Stimulated activated effector memory CD8-positive, alpha-beta T cell treated with anti-CD3 and anti-CD28 coated beads, Interleukin-12 subunit alpha, Interleukin-12 subunit beta, amount 100 ng/mL, for 72 hours (primary cell): ENCODE measurements at regions not wholly inside any gene's neighbourhood (a gene's known extent, or its start where the extent isn't known, plus 50 kb on each side); places are given as distances from the start of the nearest gene placed in this dataset.
A peak's percentile ranks its signal among the peaks of the same experiment; 100 is the strongest.
"Not testable (repeated sequence)": the region's sequence is repeated elsewhere in the genome, so short reads cannot be mapped to it uniquely, and the experiment has no call there.

Experiments used
- ATAC-seq: fragments of 150-1000 bp; cut with Tn5 transposase; 2 replicates; pipeline ENCODE4 v1.10.0; 2021
- DNase-seq, 2 donors: peaks; one replicate each; pipeline ENCODE4 v3.0.0; 2021 to 2022; ENCODE audit warnings: low spot score in 2 of 2
- H3K27ac Mint-ChIP-seq: one replicate; pipeline ENCODE4 v1.8.0; 2022; ENCODE audit warnings: mild to moderate bottlenecking, mixed read lengths
- H3K36me3 Mint-ChIP-seq: one replicate; pipeline ENCODE4 v1.8.0; 2022; ENCODE audit warnings: mild to moderate bottlenecking, mixed read lengths
- H3K4me1 Mint-ChIP-seq: one replicate; pipeline ENCODE4 v1.8.0; 2022; ENCODE audit warnings: mixed read lengths
- H3K4me3 Mint-ChIP-seq: one replicate; pipeline ENCODE4 v1.8.0; 2022; ENCODE audit warnings: mild to moderate bottlenecking, mixed read lengths
- H3K9me3 Mint-ChIP-seq: one replicate; pipeline ENCODE4 v1.8.0; 2022; ENCODE audit warnings: mixed read lengths

DNA sequence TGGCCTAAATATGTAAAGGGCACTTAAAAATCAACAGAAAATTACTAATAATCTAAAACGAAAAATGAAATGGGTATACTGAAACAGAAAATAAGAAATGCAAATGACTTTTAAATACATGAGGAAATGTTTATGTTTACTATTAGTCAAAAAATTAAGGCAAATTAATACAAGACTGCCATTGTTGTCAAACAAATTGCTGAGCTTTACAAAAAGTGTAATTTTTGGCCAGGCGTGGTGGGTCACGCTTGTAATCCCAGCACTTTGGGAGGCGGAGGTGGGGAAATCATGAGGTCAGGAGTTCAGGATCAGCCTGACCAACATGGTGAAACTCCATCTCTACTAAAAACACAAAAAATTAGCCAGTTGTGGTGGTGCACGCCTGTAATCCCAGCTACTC lies 343.9 kb upstream of the SGO1 start:
- H3K36me3 Mint-ChIP-seq: no peaks in the 10 kb centered on the region
- ATAC-seq (no peak), DNase-seq (no peak)
- H3K4me3 Mint-ChIP-seq: no peak overlapping the region
- no peak overlapping the region for H3K27ac Mint-ChIP-seq
- H3K9me3 Mint-ChIP-seq: peaks cover 14% of the 10 kb centered on the region
- H3K4me1 Mint-ChIP-seq: no peaks in the 10 kb centered on the region

DNA sequence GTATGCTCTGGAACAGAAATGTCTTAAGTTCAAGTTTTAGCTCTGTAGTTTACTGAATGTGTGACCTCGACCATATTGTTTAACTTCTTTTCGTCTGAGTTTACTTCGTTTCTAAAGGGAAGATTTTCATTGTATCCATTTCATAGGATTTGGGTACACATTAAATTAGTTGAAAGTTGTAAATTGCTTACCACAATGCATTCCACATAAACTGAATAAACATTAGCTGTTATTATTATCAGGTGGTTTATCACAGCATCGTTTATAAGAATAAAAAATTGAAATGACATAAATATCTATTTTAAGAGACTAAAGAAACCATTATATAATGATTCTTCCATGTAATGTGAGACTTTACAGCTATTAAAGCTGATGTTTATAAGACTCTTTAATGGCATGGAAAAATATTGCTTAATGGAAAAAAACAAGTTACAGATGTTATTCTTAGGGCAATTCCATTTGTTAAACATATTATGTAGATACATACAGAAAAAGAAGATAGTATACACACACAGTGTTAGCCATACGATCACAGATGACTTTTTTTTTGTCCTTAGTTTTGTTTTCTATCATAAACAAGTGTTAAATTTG lies 342.3 kb upstream of the SGO1 start:
- H3K27ac Mint-ChIP-seq: no peak overlapping the region
- DNase-seq (no peak), ATAC-seq (no peak)
- H3K4me1 Mint-ChIP-seq: no peaks in the 10 kb centered on the region
- peaks cover 9% of the 10 kb centered on the region for H3K9me3 Mint-ChIP-seq
- H3K4me3 Mint-ChIP-seq: no peak overlapping the region
- H3K36me3 Mint-ChIP-seq: no peaks in the 10 kb centered on the region

DNA sequence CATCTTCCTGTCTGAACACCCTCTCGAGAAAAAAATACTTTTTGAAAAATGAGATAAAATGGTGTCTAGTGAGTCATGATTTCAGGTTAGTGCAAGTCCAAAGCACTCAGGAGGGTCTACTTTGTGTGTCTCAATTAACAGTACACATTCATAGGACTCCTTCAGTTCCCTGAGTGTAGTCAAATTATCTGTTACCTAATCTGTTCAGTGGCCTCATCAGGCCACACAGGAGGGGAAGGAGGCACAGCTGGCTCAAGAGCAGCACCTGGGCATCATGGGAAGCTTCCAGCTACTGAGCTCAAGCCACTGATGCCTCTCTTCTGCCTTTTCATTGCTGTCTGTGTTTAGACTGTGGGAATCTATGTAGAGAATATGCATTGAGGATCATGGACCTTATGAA lies 341.4 kb upstream of the SGO1 start:
- Mint-ChIP-seq H3K4me1 (no peaks in the 10 kb centered on the region), H3K27ac (no peak overlapping the region), H3K9me3 (peaks cover 9% of the 10 kb centered on the region), H3K4me3 (no peak overlapping the region), H3K36me3 (no peaks in the 10 kb centered on the region)
- no peak for ATAC-seq
- no peak for DNase-seq

DNA sequence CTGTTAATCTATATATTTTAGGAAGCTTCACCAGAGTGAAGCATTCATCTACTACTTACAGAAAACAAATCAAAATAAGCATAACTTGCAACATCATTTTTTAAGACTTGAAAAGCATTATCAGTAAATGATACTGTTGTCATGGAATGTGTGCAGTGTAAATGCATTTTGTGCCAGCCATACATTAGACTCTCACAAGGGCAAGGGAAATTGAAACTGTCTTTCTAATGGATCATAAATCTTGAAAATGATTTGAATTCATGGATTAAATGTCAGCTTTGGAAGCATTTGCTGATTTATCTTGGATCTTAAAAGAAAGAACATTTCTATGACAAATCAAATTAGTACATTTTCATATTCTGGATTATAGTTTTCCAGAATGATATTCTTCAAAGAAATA lies 338.3 kb upstream of the SGO1 start:
- H3K4me1 Mint-ChIP-seq: no peaks in the 10 kb centered on the region
- DNase-seq (no peak), ATAC-seq (no peak)
- no peak overlapping the region for H3K4me3 Mint-ChIP-seq
- no peaks in the 10 kb centered on the region for H3K36me3 Mint-ChIP-seq
- no peak overlapping the region for H3K27ac Mint-ChIP-seq
- peaks cover 5% of the 10 kb centered on the region for H3K9me3 Mint-ChIP-seq

DNA sequence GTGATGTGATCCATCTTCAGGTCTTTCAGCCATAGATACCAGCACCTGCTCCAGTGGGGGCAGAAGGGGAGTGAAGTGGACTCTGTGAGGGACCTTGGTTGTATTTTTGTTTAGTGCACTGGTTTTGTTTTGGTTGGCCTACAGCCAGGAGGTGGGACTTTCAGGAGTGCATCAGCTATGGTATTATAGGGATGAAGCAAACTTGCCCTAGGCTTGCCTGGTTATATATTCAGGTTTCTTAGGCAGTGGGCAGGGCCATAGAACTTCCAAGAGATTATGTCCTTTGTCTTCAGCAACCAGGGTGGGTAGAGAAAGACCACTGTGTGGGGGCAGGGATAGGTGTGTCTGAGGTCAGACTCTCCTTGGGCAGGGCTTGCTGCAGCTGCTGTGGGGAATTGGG lies 337.3 kb upstream of the SGO1 start:
- H3K4me3 Mint-ChIP-seq: no peak overlapping the region
- DNase-seq: no peak
- no peaks in the 10 kb centered on the region for H3K4me1 Mint-ChIP-seq
- no peak for ATAC-seq
- H3K36me3 Mint-ChIP-seq: no peaks in the 10 kb centered on the region
- H3K27ac Mint-ChIP-seq: no peak overlapping the region
- peaks cover 5% of the 10 kb centered on the region for H3K9me3 Mint-ChIP-seq

DNA sequence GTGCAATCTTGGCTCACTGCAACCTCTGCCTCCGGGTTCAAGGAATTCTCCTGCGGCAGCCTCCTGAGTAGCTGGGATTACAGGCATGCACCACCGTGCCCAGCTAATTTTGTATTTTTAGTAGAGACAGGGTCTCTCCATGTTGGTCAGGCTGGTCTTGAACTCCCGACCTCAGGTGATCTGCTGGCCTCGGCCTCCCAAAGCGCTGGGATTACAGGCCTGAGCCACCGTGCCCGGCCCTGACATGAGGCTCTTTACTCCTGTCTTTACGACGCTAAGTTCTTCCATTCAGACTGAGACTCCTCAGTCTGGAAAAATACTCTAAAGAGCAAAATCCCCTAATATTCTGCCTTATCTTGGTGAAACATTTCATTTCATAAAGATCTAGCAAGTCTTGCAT lies 331.3 kb upstream of the SGO1 start:
- H3K27ac Mint-ChIP-seq, H3K4me3 Mint-ChIP-seq, H3K4me1 Mint-ChIP-seq, H3K36me3 Mint-ChIP-seq, DNase-seq, ATAC-seq, H3K9me3 Mint-ChIP-seq: not testable (repeated sequence)

DNA sequence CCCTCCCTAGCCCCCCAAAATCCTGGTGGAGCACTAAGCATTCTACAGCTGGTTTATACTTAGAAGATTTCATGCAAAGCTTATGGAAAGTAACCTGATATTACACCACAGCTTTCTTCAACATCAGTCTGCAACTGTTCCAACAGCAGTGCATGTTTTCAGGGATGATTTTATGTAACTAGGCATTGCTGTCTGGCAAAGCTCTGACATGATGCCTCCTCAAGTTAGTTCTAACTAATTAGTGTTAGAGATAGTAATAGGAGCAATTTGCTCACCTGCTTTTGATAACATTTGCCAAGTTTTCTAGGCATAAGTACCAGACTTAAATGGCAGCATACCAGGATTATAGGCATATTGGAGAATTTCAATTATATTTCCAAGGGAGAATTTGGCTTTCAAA lies 330.3 kb upstream of the SGO1 start:
- Mint-ChIP-seq H3K4me1 (no peaks in the 10 kb centered on the region), H3K4me3 (no peak overlapping the region), H3K27ac (no peak overlapping the region), H3K9me3 (peaks cover 13% of the 10 kb centered on the region), H3K36me3 (no peaks in the 10 kb centered on the region)
- ATAC-seq (no peak), DNase-seq (no peak)

DNA sequence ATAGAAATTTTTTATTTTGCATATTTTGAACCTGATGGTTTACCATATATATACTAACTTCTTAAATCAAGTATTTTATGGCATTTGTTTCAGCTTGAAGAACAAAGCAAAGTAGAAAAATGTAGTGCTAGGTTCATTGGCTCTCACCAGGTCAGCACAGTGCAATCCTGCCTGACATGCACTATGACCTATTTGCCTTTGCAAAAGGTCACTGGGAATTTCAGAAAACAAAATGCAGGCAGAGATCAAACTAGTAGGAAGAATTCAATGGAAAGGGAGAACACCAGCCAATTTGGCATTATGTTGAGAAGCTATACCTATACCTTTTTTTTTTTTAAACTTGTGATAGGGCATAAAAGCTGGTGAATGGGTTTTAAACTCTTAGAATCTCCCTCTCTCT lies 329.8 kb upstream of the SGO1 start:
- no peaks in the 10 kb centered on the region for H3K4me1 Mint-ChIP-seq
- H3K9me3 Mint-ChIP-seq: peaks cover 13% of the 10 kb centered on the region
- H3K36me3 Mint-ChIP-seq: no peaks in the 10 kb centered on the region
- no peak overlapping the region for H3K4me3 Mint-ChIP-seq
- no peak for ATAC-seq
- no peak for DNase-seq
- no peak overlapping the region for H3K27ac Mint-ChIP-seq

DNA sequence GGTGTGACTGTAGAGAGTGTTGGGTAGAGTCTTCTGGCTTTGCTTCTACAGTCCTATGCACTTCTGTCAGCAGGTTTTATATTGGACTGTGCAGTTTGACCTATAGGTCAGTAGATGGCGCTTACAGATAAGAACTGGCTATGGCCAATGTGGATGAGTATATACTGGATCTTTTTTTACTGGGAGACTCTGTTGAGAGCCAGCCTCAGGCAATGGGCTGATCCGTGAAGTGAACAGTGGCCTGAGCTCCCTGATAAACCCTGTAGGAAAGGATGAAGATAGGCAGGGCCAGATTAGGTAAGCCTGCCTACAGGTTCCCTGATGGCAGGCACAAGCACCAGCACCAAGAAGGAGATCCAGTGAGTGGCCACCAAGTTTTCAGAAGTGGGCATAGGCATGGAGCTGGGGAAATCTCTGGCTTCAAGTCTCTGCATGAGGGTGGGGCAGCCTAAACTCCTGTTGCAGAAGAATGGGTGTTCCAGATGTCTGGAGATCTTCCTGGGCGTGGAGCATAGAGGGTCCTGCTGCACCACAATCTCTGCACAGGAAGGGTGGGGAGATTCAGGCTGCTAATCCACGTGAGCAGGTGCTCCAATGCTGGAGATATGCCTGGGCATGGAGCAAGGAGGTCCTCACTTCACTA lies 326.0 kb upstream of the SGO1 start:
- Mint-ChIP-seq H3K9me3 (peaks cover 10% of the 10 kb centered on the region), H3K36me3 (no peaks in the 10 kb centered on the region), H3K4me1 (no peaks in the 10 kb centered on the region), H3K27ac (no peak overlapping the region), H3K4me3 (no peak overlapping the region)
- ATAC-seq: peak; percentile 26
- DNase-seq: no peak

DNA sequence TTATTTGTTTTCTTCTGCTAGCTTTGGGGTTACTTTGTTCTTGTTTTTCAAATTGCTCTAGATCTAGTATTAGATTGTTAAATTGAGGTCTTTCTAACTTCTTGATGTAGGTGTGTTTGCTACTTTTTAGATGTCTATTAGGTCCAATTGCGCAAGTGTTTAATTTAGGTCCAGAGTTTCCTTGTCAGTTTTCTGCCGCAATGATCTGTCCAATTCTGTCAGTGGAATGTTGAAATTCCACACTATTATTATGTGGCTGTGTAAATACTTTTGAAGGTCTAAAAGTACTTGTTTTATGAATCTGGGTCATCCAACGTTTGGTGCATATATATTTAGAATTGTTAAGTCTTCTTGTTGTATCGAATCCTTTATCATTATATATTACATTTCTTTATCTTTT lies 324.4 kb upstream of the SGO1 start:
- H3K36me3 Mint-ChIP-seq: no peaks in the 10 kb centered on the region
- no peak overlapping the region for H3K4me3 Mint-ChIP-seq
- ATAC-seq (no peak), DNase-seq (no peak)
- no peak overlapping the region for H3K27ac Mint-ChIP-seq
- H3K4me1 Mint-ChIP-seq: no peaks in the 10 kb centered on the region
- peaks cover 22% of the 10 kb centered on the region for H3K9me3 Mint-ChIP-seq

DNA sequence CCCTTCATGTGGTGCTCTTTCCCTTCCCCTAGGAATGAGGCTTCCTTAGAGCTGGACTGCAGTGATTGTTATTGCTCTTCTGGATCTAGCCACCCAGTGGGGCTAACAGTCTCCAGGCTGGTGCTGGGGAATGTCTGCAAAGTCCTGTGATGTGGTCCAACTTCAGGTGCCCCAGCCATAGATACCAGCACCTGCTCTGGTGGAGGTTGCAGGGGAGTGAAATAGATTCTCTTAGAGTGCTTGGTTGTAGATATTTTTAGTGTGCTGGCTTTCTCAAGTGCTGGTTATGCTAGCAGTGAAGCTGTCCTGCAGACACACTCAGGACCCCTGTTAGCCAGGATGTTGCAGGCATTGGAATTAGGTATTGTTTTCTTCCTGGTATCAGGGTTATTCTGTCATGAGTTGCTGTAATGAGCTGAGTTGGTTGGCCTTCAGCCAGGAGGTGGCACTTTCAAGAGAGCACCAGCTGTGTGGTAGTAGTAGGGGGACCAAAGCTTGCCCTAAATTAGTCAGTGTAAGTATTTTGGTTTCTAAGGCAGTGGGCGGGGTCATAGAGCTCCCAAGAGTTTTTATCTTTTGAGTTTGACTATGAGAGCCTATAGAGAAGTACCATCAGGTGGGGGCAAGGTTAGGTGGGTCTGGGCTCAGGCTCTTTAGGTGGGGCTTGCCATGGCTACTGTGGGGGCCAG lies 317.5 kb upstream of the SGO1 start:
- DNase-seq: no peak
- Mint-ChIP-seq H3K27ac (no peak overlapping the region), H3K36me3 (no peaks in the 10 kb centered on the region), H3K4me1 (no peaks in the 10 kb centered on the region), H3K9me3 (peaks cover 44% of the 10 kb centered on the region), H3K4me3 (no peak overlapping the region)
- ATAC-seq: no peak

DNA sequence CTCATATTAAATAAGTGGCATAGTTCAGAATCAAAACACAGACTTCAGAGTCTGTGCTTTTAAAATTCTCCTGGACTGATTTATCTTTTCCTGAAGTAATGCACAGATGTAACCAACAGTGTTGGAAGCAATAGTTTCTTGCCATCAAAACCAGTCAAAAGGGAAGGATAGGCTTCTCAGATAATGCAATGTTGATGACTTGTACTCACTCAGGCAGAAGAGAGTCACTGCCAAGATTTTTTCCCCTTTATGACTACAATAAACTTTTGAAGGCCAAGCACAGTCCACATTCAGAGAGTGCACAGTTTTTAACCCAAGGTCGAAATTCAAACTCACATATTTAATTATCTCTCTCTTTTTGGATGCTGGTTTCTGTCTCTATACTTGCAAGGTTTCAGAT lies 305.0 kb upstream of the SGO1 start:
- Mint-ChIP-seq H3K4me3 (no peak overlapping the region), H3K9me3 (peaks cover 14% of the 10 kb centered on the region), H3K4me1 (no peaks in the 10 kb centered on the region), H3K27ac (no peak overlapping the region), H3K36me3 (no peaks in the 10 kb centered on the region)
- ATAC-seq: no peak
- DNase-seq: no peak

DNA sequence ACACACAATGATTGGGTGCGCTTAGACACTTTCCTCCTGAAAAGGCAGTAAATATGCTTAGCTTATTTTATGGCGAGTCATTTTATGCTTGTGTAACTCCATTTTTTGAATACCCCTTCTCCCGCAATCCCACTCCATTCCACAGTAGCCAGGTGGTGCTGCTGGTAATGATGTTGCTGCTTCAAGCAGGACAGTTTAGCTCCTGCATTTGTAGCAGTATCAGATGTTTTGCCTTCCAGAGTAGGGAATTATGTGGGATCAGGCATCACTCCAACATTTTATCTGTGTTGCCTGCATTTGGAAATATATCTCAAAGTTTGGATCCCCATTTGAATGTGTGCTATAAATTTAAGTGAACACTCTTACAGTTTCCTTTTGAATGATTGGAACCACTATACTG lies 302.1 kb upstream of the SGO1 start:
- DNase-seq (no peak), ATAC-seq (no peak)
- Mint-ChIP-seq H3K27ac (no peak overlapping the region), H3K9me3 (peaks cover 19% of the 10 kb centered on the region), H3K36me3 (no peaks in the 10 kb centered on the region), H3K4me3 (no peak overlapping the region), H3K4me1 (no peaks in the 10 kb centered on the region)

DNA sequence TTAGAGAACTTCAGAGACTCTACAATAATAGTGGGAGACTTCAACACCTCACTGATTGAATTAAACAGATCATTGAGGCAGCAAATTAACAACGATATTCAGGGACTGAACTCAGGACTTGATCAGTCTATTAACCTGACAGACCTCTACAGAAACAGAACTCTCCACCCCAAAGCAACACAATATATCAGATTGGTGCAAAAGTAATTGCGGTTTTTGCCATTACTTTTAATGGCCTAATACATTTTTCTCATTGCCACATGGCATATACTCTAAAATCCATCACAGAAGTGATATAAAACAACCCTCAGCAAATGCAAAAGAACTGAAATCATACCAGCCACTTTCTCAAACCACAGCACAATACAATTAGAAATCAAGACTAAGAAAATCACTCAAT lies 298.1 kb upstream of the SGO1 start:
- Mint-ChIP-seq H3K4me3 (no peak overlapping the region), H3K9me3 (peaks cover 30% of the 10 kb centered on the region), H3K36me3 (no peaks in the 10 kb centered on the region), H3K27ac (no peak overlapping the region), H3K4me1 (no peaks in the 10 kb centered on the region)
- ATAC-seq (no peak), DNase-seq (no peak)

DNA sequence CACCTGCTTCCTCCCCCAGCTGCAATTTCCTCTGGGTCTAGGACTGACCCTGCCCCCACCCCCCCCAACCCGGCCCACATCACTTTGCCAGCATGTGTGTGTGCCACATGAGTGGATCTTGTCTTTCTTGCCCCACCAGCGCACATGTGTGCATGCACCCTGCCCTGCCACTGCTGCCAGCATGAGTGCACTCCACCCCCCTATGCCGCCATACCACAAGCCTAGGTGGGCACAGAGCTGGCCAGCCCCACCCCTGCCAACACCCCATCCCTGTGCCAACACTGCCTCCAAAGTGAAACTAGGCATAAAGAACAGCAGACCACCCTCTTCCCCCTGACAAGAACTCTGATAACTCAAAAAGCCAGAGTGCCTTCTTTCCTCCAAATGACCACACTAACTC lies 296.3 kb upstream of the SGO1 start:
- peaks cover 30% of the 10 kb centered on the region for H3K9me3 Mint-ChIP-seq
- H3K36me3 Mint-ChIP-seq: no peaks in the 10 kb centered on the region
- H3K27ac Mint-ChIP-seq: no peak overlapping the region
- DNase-seq (no peak), ATAC-seq (no peak)
- no peaks in the 10 kb centered on the region for H3K4me1 Mint-ChIP-seq
- H3K4me3 Mint-ChIP-seq: no peak overlapping the region

DNA sequence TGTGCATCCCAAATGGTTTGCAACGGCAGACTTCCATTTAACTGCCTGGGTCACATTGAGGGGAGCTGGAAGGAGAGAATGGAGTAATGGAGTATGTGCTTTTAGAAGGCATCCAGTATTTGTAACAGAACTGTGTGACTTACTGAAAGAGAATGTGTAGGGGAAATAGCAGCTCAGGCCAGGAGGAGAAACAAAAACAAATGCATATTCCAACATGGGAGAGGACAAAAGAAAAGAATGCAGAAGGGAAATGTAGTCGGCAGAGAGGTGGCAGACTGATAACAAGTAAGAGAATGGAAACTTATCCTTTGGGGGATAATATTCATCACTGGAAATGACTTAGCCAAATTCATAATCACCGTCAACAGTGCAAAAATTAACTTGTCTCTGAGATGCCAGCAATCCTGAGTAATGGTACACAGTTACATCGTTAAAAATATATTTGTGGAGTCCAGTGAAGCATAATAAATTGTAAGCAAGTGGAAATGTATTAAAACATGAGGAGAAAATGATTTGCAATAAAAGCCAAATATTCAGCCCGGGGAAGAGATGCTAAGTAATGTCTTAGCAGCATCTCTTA lies 294.9 kb upstream of the SGO1 start:
- DNase-seq (no peak), ATAC-seq (no peak)
- Mint-ChIP-seq H3K27ac (no peak overlapping the region), H3K9me3 (peaks cover 26% of the 10 kb centered on the region), H3K4me3 (no peak overlapping the region), H3K36me3 (no peaks in the 10 kb centered on the region), H3K4me1 (no peaks in the 10 kb centered on the region)
